ENCODE measurements at regions not wholly inside any gene's neighbourhood (a gene's known extent, or its start where the extent isn't known, plus 50 kb on each side); places are given as distances from the start of the nearest gene placed in this dataset.
"Not testable (repeated sequence)": the region's sequence is repeated elsewhere in the genome, so short reads cannot be mapped to it uniquely, and the experiment has no call there.

DNA sequence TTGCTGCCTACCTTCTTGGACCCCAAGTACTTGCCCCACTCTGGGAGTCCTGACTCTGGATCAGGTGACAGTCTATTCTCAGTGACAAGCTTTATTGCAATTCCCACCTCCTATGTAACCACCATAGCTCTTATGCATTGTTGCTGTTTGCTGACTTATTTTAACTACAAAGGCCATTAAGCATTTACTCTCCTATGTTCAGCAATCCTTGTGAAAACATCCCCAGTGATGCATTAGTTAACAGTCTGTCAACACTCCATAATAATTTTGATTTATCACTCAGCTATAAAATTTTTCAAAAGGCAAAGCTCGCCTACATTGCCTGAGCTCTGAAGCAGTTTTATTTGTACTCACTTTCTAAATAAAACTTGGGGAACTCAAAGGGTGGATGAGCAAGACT, 871.8 kb upstream of the SORCS1 start:
- no peak overlapping the region for H3K27ac ChIP-seq (ENCODE audit: low read depth, low read length)
- H3K36me3 ChIP-seq (ENCODE audit: control insufficient read depth, insufficient read depth, low read length), result no peaks in the 10 kb centered on the region
- H3K4me3 ChIP-seq (ENCODE audit: low read depth, low read length), result no peak overlapping the region
- no peaks in the 10 kb centered on the region for H3K4me1 ChIP-seq (ENCODE audit: control insufficient read depth, insufficient read depth, low read length)
- H3K27me3 ChIP-seq (ENCODE audit: control insufficient read depth, insufficient read depth, low read length), result no peaks in the 10 kb centered on the region
- H3K9me3 ChIP-seq (ENCODE audit: control insufficient read depth, insufficient read depth, low read length), result no peaks in the 10 kb centered on the region
- peak in 1 of 6 donors; percentile 48 for DNase-seq (ENCODE audit: low read depth in 4 of 6, low spot score in 6 of 6)
- WGBS (ENCODE audit: insufficient coverage), result no CpG with 5 or more reads among the region's 1 CpG

DNA sequence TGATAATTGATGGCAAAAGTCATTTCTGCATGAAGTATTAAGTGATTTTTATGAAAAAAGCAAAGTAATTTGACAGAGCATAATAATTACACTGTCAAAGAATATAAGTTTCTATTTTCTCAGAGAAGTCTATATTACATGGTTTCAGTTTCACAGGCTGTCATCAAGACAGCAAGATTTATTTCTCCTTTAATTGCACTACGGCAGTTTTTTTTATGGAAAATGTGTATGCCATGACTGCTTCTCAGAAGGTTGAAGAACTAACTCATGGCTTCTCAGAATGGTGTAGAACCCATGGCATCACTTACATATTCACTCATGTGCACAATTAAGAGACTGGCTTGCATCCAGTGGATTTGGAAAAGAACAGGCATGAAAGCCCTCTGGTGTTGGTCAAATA, 870.3 kb upstream of the SORCS1 start:
- Histone ChIP-seq H3K4me1 (ENCODE audit: control insufficient read depth, insufficient read depth, low read length) (no peaks in the 10 kb centered on the region), H3K36me3 (ENCODE audit: control insufficient read depth, insufficient read depth, low read length) (no peaks in the 10 kb centered on the region), H3K9me3 (ENCODE audit: control insufficient read depth, insufficient read depth, low read length) (no peaks in the 10 kb centered on the region), H3K4me3 (ENCODE audit: low read depth, low read length) (no peak overlapping the region), H3K27me3 (ENCODE audit: control insufficient read depth, insufficient read depth, low read length) (no peaks in the 10 kb centered on the region), H3K27ac (ENCODE audit: low read depth, low read length) (no peak overlapping the region)
- DNase-seq (ENCODE audit: low read depth in 4 of 6, low spot score in 6 of 6), result no peak
- WGBS (ENCODE audit: insufficient coverage), result no CpG with 5 or more reads among the region's 1 CpG

DNA sequence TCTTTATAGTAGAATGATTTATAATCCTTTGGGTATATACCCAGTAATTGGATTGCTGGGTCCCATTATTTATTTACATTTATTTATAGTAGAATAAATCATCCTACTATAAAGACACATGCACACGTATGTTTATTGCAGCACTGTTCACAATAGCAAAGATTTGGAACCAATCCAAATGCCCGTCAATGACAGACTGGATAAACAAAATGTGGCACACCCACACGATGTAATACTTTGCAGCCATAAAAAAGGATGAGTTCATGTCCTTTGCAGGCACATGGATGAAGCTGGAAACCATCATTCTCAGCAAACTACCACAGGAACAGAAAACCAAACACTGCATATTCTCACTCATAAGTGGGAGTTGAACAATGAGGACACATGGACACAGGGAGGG, 869.0 kb upstream of the SORCS1 start:
- H3K4me1 ChIP-seq (ENCODE audit: control insufficient read depth, insufficient read depth, low read length); H3K9me3 ChIP-seq (ENCODE audit: control insufficient read depth, insufficient read depth, low read length); H3K27ac ChIP-seq (ENCODE audit: low read depth, low read length); H3K4me3 ChIP-seq (ENCODE audit: low read depth, low read length); DNase-seq (ENCODE audit: low read depth in 4 of 6, low spot score in 6 of 6); H3K36me3 ChIP-seq (ENCODE audit: control insufficient read depth, insufficient read depth, low read length); H3K27me3 ChIP-seq (ENCODE audit: control insufficient read depth, insufficient read depth, low read length): not testable (repeated sequence)
- WGBS (ENCODE audit: insufficient coverage), result 67% methylated on average over 1 of the region's 3 CpGs

DNA sequence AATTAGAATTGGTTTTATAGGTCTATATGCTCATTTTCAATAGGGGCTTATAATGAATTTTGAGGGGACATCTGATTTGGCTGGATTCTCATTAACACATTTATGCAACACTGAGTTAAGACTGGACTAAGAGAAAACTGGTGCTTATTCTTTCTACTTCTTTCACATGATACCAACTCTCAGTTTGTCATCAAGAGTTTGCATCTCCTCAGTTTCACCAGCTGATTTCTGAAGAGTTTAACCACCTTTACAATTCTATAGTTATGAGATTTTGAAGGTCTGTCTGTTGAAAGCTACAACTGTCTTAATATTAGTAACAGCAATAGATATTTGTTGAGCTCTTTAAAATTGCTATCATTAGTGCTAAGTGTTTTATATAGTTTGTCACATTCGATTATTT, 867.0 kb upstream of the SORCS1 start:
- Histone ChIP-seq H3K9me3 (ENCODE audit: control insufficient read depth, insufficient read depth, low read length) (no peaks in the 10 kb centered on the region), H3K36me3 (ENCODE audit: control insufficient read depth, insufficient read depth, low read length) (no peaks in the 10 kb centered on the region), H3K27ac (ENCODE audit: low read depth, low read length) (no peak overlapping the region), H3K4me3 (ENCODE audit: low read depth, low read length) (no peak overlapping the region), H3K27me3 (ENCODE audit: control insufficient read depth, insufficient read depth, low read length) (no peaks in the 10 kb centered on the region), H3K4me1 (ENCODE audit: control insufficient read depth, insufficient read depth, low read length) (no peaks in the 10 kb centered on the region)
- WGBS (ENCODE audit: insufficient coverage), result no CpG with 5 or more reads among the region's 1 CpG
- DNase-seq (ENCODE audit: low read depth in 4 of 6, low spot score in 6 of 6), result no peak

DNA sequence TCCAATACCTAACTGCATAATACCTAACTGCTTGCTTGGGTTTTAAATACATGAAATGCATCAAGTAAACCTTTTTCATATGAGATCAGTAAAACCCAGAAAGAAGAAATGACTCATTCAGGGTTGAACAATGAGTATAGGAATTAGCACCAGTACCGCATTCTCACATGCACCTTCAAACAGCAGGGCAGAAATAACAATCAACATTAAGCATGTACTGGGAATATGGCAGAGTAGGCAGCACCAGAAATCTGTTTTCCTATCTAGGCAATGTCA, 850.3 kb upstream of the SORCS1 start:
- H3K36me3 ChIP-seq (ENCODE audit: control insufficient read depth, insufficient read depth, low read length), result no peaks in the 10 kb centered on the region
- no peak overlapping the region for H3K4me3 ChIP-seq (ENCODE audit: low read depth, low read length)
- H3K27ac ChIP-seq (ENCODE audit: low read depth, low read length), result no peak overlapping the region
- no CpG with 5 or more reads among the region's 1 CpG for WGBS (ENCODE audit: insufficient coverage)
- no peak for DNase-seq (ENCODE audit: low read depth in 4 of 6, low spot score in 6 of 6)
- no peaks in the 10 kb centered on the region for H3K4me1 ChIP-seq (ENCODE audit: control insufficient read depth, insufficient read depth, low read length)
- H3K9me3 ChIP-seq (ENCODE audit: control insufficient read depth, insufficient read depth, low read length), result peaks cover 2% of the 10 kb centered on the region
- no peaks in the 10 kb centered on the region for H3K27me3 ChIP-seq (ENCODE audit: control insufficient read depth, insufficient read depth, low read length)

DNA sequence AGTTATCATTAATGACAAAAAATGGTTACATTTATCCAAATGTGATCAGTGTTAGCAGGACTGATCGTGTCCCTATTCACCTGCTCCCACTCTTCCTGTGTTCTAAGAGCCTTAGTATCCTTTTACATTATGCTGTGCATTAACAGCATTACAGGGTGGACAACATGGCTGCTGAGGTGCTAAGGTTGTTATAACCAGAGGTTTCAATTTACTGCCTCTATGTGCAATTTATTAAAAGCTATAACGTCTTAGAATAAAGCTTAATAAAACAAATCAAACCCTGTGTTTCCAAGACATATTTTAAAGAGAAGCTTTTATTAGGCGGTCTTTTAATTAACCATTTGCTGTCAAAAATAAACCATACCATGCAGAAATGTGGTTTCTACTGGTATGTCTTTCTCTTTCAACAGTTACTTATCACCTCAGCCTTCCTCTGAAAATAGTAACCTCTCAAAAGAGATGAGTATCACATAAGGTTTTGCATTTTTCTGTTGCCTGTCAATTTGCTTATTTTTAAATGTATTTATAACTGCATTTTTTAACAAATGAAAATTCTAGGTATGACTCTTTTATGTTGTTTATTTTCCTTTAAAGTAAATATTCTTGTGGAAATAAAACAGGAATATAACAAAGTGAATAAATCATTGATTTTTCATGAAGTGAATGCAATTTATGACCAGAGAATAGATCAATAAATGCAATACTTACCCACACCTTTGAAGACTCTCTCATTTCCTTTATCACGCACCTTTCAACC, 849.8 kb upstream of the SORCS1 start:
- Histone ChIP-seq H3K27me3 (ENCODE audit: control insufficient read depth, insufficient read depth, low read length) (no peaks in the 10 kb centered on the region), H3K4me3 (ENCODE audit: low read depth, low read length) (no peak overlapping the region), H3K9me3 (ENCODE audit: control insufficient read depth, insufficient read depth, low read length) (no peaks in the 10 kb centered on the region), H3K27ac (ENCODE audit: low read depth, low read length) (no peak overlapping the region), H3K4me1 (ENCODE audit: control insufficient read depth, insufficient read depth, low read length) (no peaks in the 10 kb centered on the region), H3K36me3 (ENCODE audit: control insufficient read depth, insufficient read depth, low read length) (no peaks in the 10 kb centered on the region)
- no peak for DNase-seq (ENCODE audit: low read depth in 4 of 6, low spot score in 6 of 6)
- no CpG with 5 or more reads among the region's 4 CpGs for WGBS (ENCODE audit: insufficient coverage)

DNA sequence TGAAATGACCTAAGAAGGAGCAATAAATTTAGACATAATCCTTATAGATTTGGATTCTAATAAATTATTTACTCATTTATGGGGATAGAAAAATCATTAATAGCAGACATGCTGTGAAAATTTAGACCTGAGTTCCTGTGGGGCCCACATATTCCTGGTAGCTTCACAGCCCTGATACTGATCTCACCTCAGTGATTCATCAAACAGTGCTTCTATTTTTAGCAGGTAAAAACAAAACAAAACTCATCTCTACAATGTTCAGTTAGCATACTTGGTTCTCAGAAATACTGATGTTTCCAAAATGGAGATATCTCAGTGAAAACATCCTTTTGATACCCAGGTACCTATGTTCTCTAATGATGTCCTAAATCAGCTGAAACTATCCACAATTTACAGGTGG, 841.1 kb upstream of the SORCS1 start:
- Histone ChIP-seq H3K27ac (ENCODE audit: low read depth, low read length) (no peak overlapping the region), H3K36me3 (ENCODE audit: control insufficient read depth, insufficient read depth, low read length) (no peaks in the 10 kb centered on the region), H3K4me1 (ENCODE audit: control insufficient read depth, insufficient read depth, low read length) (no peaks in the 10 kb centered on the region), H3K27me3 (ENCODE audit: control insufficient read depth, insufficient read depth, low read length) (no peaks in the 10 kb centered on the region), H3K4me3 (ENCODE audit: low read depth, low read length) (no peak overlapping the region), H3K9me3 (ENCODE audit: control insufficient read depth, insufficient read depth, low read length) (peaks cover 2% of the 10 kb centered on the region)
- DNase-seq (ENCODE audit: low read depth in 4 of 6, low spot score in 6 of 6), result no peak

DNA sequence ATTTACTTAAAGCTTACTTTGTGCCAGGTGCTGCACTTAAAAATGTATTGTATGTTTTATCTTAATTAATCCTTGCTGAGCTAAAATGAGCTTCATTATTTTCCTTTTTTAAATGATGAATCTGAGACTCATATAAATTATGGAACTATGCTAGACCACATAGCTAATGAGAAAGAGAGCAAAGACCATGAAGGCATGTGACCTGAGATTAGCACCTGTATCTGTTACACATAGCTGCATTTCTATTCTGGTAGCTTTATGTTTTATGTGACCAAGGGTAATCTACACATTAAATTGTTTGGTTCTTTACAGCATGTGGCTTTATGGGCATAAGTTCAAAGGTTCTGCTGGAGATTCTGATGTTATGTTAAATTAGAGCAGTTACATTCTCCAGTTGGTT, 839.1 kb upstream of the SORCS1 start:
- H3K4me1 ChIP-seq (ENCODE audit: control insufficient read depth, insufficient read depth, low read length), result no peaks in the 10 kb centered on the region
- no peaks in the 10 kb centered on the region for H3K27me3 ChIP-seq (ENCODE audit: control insufficient read depth, insufficient read depth, low read length)
- no peak for DNase-seq (ENCODE audit: low read depth in 4 of 6, low spot score in 6 of 6)
- no peak overlapping the region for H3K4me3 ChIP-seq (ENCODE audit: low read depth, low read length)
- H3K27ac ChIP-seq (ENCODE audit: low read depth, low read length), result no peak overlapping the region
- H3K9me3 ChIP-seq (ENCODE audit: control insufficient read depth, insufficient read depth, low read length), result peaks cover 2% of the 10 kb centered on the region
- H3K36me3 ChIP-seq (ENCODE audit: control insufficient read depth, insufficient read depth, low read length), result no peaks in the 10 kb centered on the region

DNA sequence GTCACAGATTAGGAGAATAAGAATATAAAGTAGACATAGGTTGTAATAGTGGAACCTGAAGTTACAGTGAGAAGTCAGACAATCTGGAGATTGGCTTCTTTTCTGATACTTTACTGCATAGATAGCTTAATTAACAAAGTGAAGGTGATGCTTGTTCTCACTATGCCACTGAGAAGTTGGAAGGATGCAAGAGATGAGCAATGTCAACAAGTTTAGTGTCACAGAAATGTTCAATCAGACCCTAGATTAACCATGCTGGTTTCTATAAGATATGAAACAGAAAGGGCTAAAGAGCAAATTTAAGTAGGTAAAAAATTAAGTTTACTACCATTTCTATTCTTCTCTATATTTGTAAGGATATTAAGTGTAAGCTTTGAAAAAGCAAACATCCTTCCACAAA, 838.6 kb upstream of the SORCS1 start:
- Histone ChIP-seq H3K36me3 (ENCODE audit: control insufficient read depth, insufficient read depth, low read length) (no peaks in the 10 kb centered on the region), H3K9me3 (ENCODE audit: control insufficient read depth, insufficient read depth, low read length) (peaks cover 2% of the 10 kb centered on the region), H3K4me3 (ENCODE audit: low read depth, low read length) (no peak overlapping the region), H3K4me1 (ENCODE audit: control insufficient read depth, insufficient read depth, low read length) (no peaks in the 10 kb centered on the region), H3K27me3 (ENCODE audit: control insufficient read depth, insufficient read depth, low read length) (no peaks in the 10 kb centered on the region), H3K27ac (ENCODE audit: low read depth, low read length) (no peak overlapping the region)
- DNase-seq (ENCODE audit: low read depth in 4 of 6, low spot score in 6 of 6), result no peak

DNA sequence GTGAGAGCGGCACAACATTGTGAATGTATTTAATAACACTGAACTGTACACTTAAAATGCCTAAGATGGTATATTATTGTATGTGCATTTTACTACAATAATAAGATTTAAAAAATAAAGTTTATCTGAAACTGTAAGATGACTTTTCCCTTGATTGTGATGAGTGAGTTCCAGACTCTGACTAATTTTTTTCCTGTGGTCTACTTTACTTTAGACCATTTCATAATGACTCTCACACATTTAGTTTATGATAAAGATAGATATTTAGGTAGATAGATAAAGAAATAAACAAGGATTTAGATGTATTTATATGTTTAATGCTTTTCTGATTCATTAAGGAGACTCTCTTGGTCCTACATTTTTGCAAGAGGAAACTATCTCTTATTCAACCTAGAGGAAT, 835.9 kb upstream of the SORCS1 start:
- H3K4me3 ChIP-seq (ENCODE audit: low read depth, low read length), result no peak overlapping the region
- H3K4me1 ChIP-seq (ENCODE audit: control insufficient read depth, insufficient read depth, low read length), result no peaks in the 10 kb centered on the region
- H3K36me3 ChIP-seq (ENCODE audit: control insufficient read depth, insufficient read depth, low read length), result no peaks in the 10 kb centered on the region
- DNase-seq (ENCODE audit: low read depth in 4 of 6, low spot score in 6 of 6), result no peak
- no CpG with 5 or more reads among the region's 1 CpG for WGBS (ENCODE audit: insufficient coverage)
- no peaks in the 10 kb centered on the region for H3K27me3 ChIP-seq (ENCODE audit: control insufficient read depth, insufficient read depth, low read length)
- H3K27ac ChIP-seq (ENCODE audit: low read depth, low read length), result no peak overlapping the region
- H3K9me3 ChIP-seq (ENCODE audit: control insufficient read depth, insufficient read depth, low read length), result no peaks in the 10 kb centered on the region
